OCI-LY7 (cell line): ENCODE measurements at regions not wholly inside any gene's neighbourhood (a gene's known extent, or its start where the extent isn't known, plus 50 kb on each side); places are given as distances from the start of the nearest gene placed in this dataset.

ENCODE experiments used
- EZH2phosphoT487 ChIP-seq: fragments of 200-600 bp; sonication (generic); IDR thresholded peaks from 2 replicates; pipeline ENCODE4 v1.6.1; 2018; ENCODE audit warnings: low read depth, borderline replicate concordance, mild to moderate bottlenecking, mixed run types, antibody characterized with exemption, low read length, moderate library complexity, mixed read lengths
- TF ChIP-seq, protein P1 (sequence below): fragments of 200-600 bp; sonication (generic); conservative IDR thresholded peaks from 2 replicates; pipeline ENCODE4 v1.5.1; 2014; ENCODE audit warnings: mild to moderate bottlenecking, antibody characterized with exemption, low read length, moderate library complexity, mixed read lengths

DNA sequence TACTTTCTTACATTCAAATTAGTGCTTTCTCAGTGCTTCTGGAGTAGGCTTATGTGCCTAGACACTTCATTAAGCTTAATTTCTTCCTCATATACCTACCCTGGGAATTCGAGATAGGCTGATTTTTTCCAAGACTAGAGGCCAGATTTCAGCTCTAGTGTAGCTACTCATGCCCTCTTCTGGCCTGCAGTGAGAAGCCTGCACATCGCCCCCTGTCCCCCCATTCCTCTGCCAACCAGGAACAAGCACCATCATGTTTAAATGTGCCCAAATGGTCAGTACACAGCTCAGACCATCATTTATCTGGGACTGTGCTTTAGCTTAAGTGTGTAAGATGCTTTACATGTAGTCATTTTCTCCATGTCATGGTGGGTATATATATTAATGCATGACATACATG is 1218.8 kb upstream of the LRRTM1 start:
- TF ChIP-seq, protein P1, sequence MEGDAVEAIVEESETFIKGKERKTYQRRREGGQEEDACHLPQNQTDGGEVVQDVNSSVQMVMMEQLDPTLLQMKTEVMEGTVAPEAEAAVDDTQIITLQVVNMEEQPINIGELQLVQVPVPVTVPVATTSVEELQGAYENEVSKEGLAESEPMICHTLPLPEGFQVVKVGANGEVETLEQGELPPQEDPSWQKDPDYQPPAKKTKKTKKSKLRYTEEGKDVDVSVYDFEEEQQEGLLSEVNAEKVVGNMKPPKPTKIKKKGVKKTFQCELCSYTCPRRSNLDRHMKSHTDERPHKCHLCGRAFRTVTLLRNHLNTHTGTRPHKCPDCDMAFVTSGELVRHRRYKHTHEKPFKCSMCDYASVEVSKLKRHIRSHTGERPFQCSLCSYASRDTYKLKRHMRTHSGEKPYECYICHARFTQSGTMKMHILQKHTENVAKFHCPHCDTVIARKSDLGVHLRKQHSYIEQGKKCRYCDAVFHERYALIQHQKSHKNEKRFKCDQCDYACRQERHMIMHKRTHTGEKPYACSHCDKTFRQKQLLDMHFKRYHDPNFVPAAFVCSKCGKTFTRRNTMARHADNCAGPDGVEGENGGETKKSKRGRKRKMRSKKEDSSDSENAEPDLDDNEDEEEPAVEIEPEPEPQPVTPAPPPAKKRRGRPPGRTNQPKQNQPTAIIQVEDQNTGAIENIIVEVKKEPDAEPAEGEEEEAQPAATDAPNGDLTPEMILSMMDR: no peak
- TF ChIP-seq EZH2phosphoT487: no peak
